OCI-LY7 (cell line): ENCODE measurements at regions not wholly inside any gene's neighbourhood (a gene's known extent, or its start where the extent isn't known, plus 50 kb on each side); places are given as distances from the start of the nearest gene placed in this dataset.

ENCODE experiments used
- BruUV-seq: library from RNA; stranded (reverse); fragments of 400-500 nt; replicated peaks from 2 replicates; lab custom pipeline; 2021; lab: Mats Ljungman, UMichigan
- CTCF ChIA-PET: fragments of 300-600 bp; sonication (Branson Sonifier 250); formaldehyde crosslinking; loops from one replicate; lab custom pipeline; 2022; ENCODE audit warnings: antibody characterized with exemption; ENCODE audit not compliant: unreplicated experiment; lab: Charles Lee
- POLR2A ChIA-PET: fragments of 300-600 bp; sonication (Branson Sonifier 250); formaldehyde crosslinking; loops from one replicate; lab custom pipeline; 2022; ENCODE audit warnings: antibody characterized with exemption; lab: Charles Lee
- DNase-seq: peaks from one replicate; pipeline ENCODE4 v3.0.0-alpha.2; 2015; ENCODE audit warnings: low spot score
- H2AFZ ChIP-seq: fragments of 200-600 bp; sonication (generic), shearing (Covaris generic); 2 replicates; pipeline ENCODE4 v1.6.1; 2014; ENCODE audit warnings: mild to moderate bottlenecking, antibody characterized with exemption, low read length, moderate library complexity
- H3K27ac ChIP-seq: fragments of 200-600 bp; sonication (generic); 2 replicates; pipeline ENCODE4 v1.5.1; 2014; ENCODE audit warnings: mixed run types, low read depth, mild to moderate bottlenecking, moderate library complexity, low read length, inconsistent platforms; ENCODE audit not compliant: poor library complexity, severe bottlenecking
- H3K36me3 ChIP-seq: fragments of 200-600 bp; sonication (generic); 2 replicates; pipeline ENCODE4 v1.6.1; 2014; ENCODE audit warnings: mild to moderate bottlenecking, antibody characterized with exemption, low read length, moderate library complexity, mixed read lengths; ENCODE audit not compliant: insufficient read depth
- H3K4me1 ChIP-seq: fragments of 200-600 bp; sonication (generic); 2 replicates; pipeline ENCODE4 v1.5.1; 2014; ENCODE audit warnings: mild to moderate bottlenecking, low read length; ENCODE audit not compliant: insufficient read depth, poor library complexity, severe bottlenecking
- H3K4me2 ChIP-seq: fragments of 200-600 bp; sonication (generic); 2 replicates; pipeline ENCODE4 v1.6.1; 2014; ENCODE audit warnings: mild to moderate bottlenecking, low read length
- H3K4me3 ChIP-seq: fragments of 200-600 bp; sonication (generic); 2 replicates; pipeline ENCODE4 v1.5.1; 2014; ENCODE audit warnings: mild to moderate bottlenecking, low read depth, low read length; ENCODE audit not compliant: poor library complexity, severe bottlenecking
- H3K79me2 ChIP-seq: fragments of 200-600 bp; sonication (generic); 2 replicates; pipeline ENCODE4 v1.6.1; 2016; ENCODE audit warnings: low read depth, mild to moderate bottlenecking, low read length, moderate library complexity, mixed read lengths; ENCODE audit not compliant: insufficient read depth
- H3K9me2 ChIP-seq: fragments of 200-600 bp; sonication (generic); 2 replicates; pipeline ENCODE4 v1.6.1; 2016; ENCODE audit warnings: mild to moderate bottlenecking, low read length, mixed read lengths; ENCODE audit not compliant: insufficient read depth
- H3K9me3 ChIP-seq: fragments of 200-600 bp; sonication (generic); 2 replicates; pipeline ENCODE4 v1.6.1; 2014; ENCODE audit warnings: mild to moderate bottlenecking, mixed run types, low read length, mixed read lengths
- H4K20me1 ChIP-seq: fragments of 200-600 bp; sonication (generic); 2 replicates; pipeline ENCODE4 v1.6.1; 2014; ENCODE audit warnings: mild to moderate bottlenecking, antibody characterized with exemption, low read length, moderate library complexity, mixed read lengths; ENCODE audit not compliant: insufficient read depth
- EZH2phosphoT487 ChIP-seq: fragments of 200-600 bp; sonication (generic); IDR thresholded peaks from 2 replicates; pipeline ENCODE4 v1.6.1; 2018; ENCODE audit warnings: low read depth, borderline replicate concordance, mild to moderate bottlenecking, mixed run types, antibody characterized with exemption, low read length, moderate library complexity, mixed read lengths
- intact Hi-C: fragments of 100-400 bp; cut with micrococcal nuclease; formaldehyde crosslinking; loops from one replicate; pipeline ENCODE4 v1.10.0; 2022; ENCODE audit not compliant: unreplicated experiment
- TF ChIP-seq, protein P1 (sequence below): fragments of 200-600 bp; sonication (generic); conservative IDR thresholded peaks from 2 replicates; pipeline ENCODE4 v1.5.1; 2014; ENCODE audit warnings: mild to moderate bottlenecking, antibody characterized with exemption, low read length, moderate library complexity, mixed read lengths

DNA sequence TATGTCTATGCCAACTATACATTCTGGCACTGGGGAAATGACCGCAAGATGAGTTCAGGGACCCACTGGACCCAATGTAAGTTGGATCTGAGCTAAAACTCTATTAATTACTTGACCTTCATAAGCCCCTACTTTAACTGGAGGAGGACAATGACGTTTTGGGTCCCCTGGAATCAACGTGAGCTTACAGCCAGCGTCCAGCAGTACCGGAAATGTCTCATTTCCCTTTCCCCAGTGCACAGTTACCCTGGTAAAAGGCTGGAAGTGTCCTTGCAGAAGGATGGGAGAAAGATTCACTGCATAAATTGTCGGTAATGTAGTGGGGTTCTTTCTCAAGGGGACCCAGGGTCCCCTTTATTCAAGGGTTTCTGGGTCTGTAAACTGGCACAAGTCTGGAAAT lies 1297.6 kb upstream of the ACVR2A start:
- H3K4me1 ChIP-seq: no peaks in the 10 kb centered on the region
- ChIA-PET POLR2A (no interaction called here), CTCF (no interaction called here)
- no peaks in the 10 kb centered on the region for H3K9me2 ChIP-seq
- H3K9me3 ChIP-seq: no peaks in the 10 kb centered on the region
- H2AFZ ChIP-seq: no peak overlapping the region
- DNase-seq: no peak
- H3K36me3 ChIP-seq: no peaks in the 10 kb centered on the region
- no peak overlapping the region for H3K4me3 ChIP-seq
- TF ChIP-seq, protein P1, sequence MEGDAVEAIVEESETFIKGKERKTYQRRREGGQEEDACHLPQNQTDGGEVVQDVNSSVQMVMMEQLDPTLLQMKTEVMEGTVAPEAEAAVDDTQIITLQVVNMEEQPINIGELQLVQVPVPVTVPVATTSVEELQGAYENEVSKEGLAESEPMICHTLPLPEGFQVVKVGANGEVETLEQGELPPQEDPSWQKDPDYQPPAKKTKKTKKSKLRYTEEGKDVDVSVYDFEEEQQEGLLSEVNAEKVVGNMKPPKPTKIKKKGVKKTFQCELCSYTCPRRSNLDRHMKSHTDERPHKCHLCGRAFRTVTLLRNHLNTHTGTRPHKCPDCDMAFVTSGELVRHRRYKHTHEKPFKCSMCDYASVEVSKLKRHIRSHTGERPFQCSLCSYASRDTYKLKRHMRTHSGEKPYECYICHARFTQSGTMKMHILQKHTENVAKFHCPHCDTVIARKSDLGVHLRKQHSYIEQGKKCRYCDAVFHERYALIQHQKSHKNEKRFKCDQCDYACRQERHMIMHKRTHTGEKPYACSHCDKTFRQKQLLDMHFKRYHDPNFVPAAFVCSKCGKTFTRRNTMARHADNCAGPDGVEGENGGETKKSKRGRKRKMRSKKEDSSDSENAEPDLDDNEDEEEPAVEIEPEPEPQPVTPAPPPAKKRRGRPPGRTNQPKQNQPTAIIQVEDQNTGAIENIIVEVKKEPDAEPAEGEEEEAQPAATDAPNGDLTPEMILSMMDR: no peak
- no peaks in the 10 kb centered on the region for H3K79me2 ChIP-seq
- H4K20me1 ChIP-seq: no peaks in the 10 kb centered on the region
- no peak overlapping the region for H3K27ac ChIP-seq
- intact Hi-C loops: no loop called here
- no peak overlapping the region for H3K4me2 ChIP-seq
- BruUV-seq: no TSS peak

- no TSS peak for BruUV-seq
- Histone ChIP-seq H3K9me2 (no peaks in the 10 kb centered on the region), H3K27ac (no peak overlapping the region), H3K4me3 (no peak overlapping the region), H2AFZ (no peak overlapping the region), H3K79me2 (no peaks in the 10 kb centered on the region), H3K4me2 (no peak overlapping the region), H4K20me1 (no peaks in the 10 kb centered on the region), H3K9me3 (no peaks in the 10 kb centered on the region), H3K36me3 (no peaks in the 10 kb centered on the region), H3K4me1 (no peaks in the 10 kb centered on the region)
- intact Hi-C loops: no loop called here
- DNase-seq: no peak
- ChIA-PET CTCF (no interaction called here), POLR2A (no interaction called here)
- TF ChIP-seq, protein P1: no peak
- no peak for TF ChIP-seq EZH2phosphoT487
These were observed 1300.1 kb upstream of the ACVR2A start for GRCh38 chr2:146544701-146545100.

DNA sequence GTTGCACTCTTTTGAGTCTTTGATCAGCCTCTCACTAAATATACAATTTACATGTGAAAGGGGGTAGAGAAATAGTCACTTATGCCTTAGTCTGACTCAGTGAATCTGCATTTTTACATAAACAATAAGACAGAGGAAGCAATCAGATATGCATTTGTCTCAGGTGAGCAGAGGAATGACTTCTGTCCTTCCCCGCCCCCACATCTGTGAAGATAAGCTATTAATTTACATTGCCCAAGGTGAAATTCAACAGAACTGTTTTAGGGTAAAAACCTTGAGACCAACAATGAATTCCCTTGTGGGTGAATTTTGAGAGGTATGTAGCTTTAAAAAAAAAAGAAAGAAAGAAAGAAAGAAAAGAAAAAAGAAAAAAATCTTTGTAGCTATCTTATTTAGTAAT lies 1302.9 kb upstream of the ACVR2A start:
- intact Hi-C loops: no loop called here
- H3K36me3 ChIP-seq: no peaks in the 10 kb centered on the region

More for the DNA sequence above, 1302.9 kb upstream of the ACVR2A start:
- Histone ChIP-seq H3K9me3 (no peaks in the 10 kb centered on the region), H2AFZ (no peak overlapping the region), H3K79me2 (no peaks in the 10 kb centered on the region), H4K20me1 (no peaks in the 10 kb centered on the region), H3K4me2 (no peak overlapping the region), H3K4me1 (no peaks in the 10 kb centered on the region), H3K27ac (no peak overlapping the region), H3K9me2 (no peaks in the 10 kb centered on the region), H3K4me3 (no peak overlapping the region)
- ChIA-PET POLR2A (no interaction called here), CTCF (no interaction called here)
- no TSS peak for BruUV-seq
- TF ChIP-seq, protein P1: no peak
- TF ChIP-seq EZH2phosphoT487: no peak
- no peak for DNase-seq
